Left cardiac atrium (tissue), 4 donors: ENCODE measurements at regions not wholly inside any gene's neighbourhood (a gene's known extent, or its start where the extent isn't known, plus 50 kb on each side); places are given as distances from the start of the nearest gene placed in this dataset.
"Not testable (repeated sequence)": the region's sequence is repeated elsewhere in the genome, so short reads cannot be mapped to it uniquely, and the experiment has no call there.

Experiments
- ATAC-seq, 2 donors: fragments of 200-7000 bp; cut with Tn5 transposase; one replicate each; pipeline ENCODE4 v1.9.1; 2020; ENCODE audit warnings: mild to moderate bottlenecking in 2 of 2, moderate library complexity in 2 of 2
- DNase-seq: peaks from one replicate; pipeline ENCODE4 v3.0.0-alpha.2; 2020
- intact Hi-C, 2 donors: fragments of 100-400 bp; cut with DNase I; formaldehyde crosslinking; loops; one replicate each; pipeline versions ENCODE4 v1.14.1 to v1.15.1; 2022 to 2023
- donor health status: DM: no; HTN: yes; CAD: no.
- donor health status: DM: no; HTN: yes; CAD: no; lungs with severe emphysema.
- donor health status: DM: yes; HTN: yes; CAD: no.
- donor health status: Dilated cardiomyopathy.

- intact Hi-C loops = no loop called here
- DNase-seq = no peak
- no peak for ATAC-seq
These were observed 309.0 kb upstream of the MEIS1 start for GRCh38 chr2:66125951-66126350.

GRCh38 chr2:66122516-66122915 lies 312.4 kb upstream of the MEIS1 start:
- ATAC-seq = no peak
- DNase-seq = no peak
- intact Hi-C loops = no loop called here

- DNase-seq = no peak
- intact Hi-C loops = no loop called here
- no peak for ATAC-seq
These were observed 313.0 kb upstream of the MEIS1 start for GRCh38 chr2:66121946-66122345.

GRCh38 chr2:66113988-66114625 lies 320.8 kb upstream of the MEIS1 start:
- intact Hi-C loops = no loop called here
- DNase-seq = no peak
- no peak for ATAC-seq

GRCh38 chr2:66111706-66112105 lies 323.2 kb upstream of the MEIS1 start:
- DNase-seq (no peak), ATAC-seq (no peak)
- intact Hi-C loops = no loop called here

- ATAC-seq = no peak
These were observed 324.3 kb upstream of the MEIS1 start for GRCh38 chr2:66110608-66111007.

GRCh38 chr2:66110086-66110485 lies 324.8 kb upstream of the MEIS1 start:
- DNase-seq = no peak
- intact Hi-C loops = no loop called here
- ATAC-seq = no peak

More at GRCh38 chr2:66110608-66111007, 324.3 kb upstream of the MEIS1 start:
- no peak for DNase-seq
- intact Hi-C loops = no loop called here

GRCh38 chr2:66109419-66109818 lies 325.5 kb upstream of the MEIS1 start:
- intact Hi-C loops = no loop called here
- DNase-seq (no peak), ATAC-seq (no peak)

GRCh38 chr2:66105066-66105753 lies 329.7 kb upstream of the MEIS1 start:
- peak in 1 of 2 donors; percentile 50 for ATAC-seq

GRCh38 chr2:66103581-66103980 lies 331.3 kb upstream of the MEIS1 start:
- ATAC-seq (no peak), DNase-seq (no peak)
- intact Hi-C loops = no loop called here

More at GRCh38 chr2:66105066-66105753, 329.7 kb upstream of the MEIS1 start:
- DNase-seq = no peak
- intact Hi-C loops = no loop called here

- intact Hi-C loops = no loop called here
- ATAC-seq (no peak), DNase-seq (no peak)
These were observed 333.7 kb upstream of the MEIS1 start for GRCh38 chr2:66101206-66101605.

GRCh38 chr2:66095820-66096345 lies 339.0 kb upstream of the MEIS1 start:
- no peak for ATAC-seq
- intact Hi-C loops = no loop called here

GRCh38 chr2:66094689-66095088 lies 340.2 kb upstream of the MEIS1 start:
- intact Hi-C loops, DNase-seq, ATAC-seq: not testable (repeated sequence)

More at GRCh38 chr2:66095820-66096345, 339.0 kb upstream of the MEIS1 start:
- no peak for DNase-seq

GRCh38 chr2:66093371-66093770 lies 341.6 kb upstream of the MEIS1 start:
- intact Hi-C loops = no loop called here
- DNase-seq (no peak), ATAC-seq (no peak)

- ATAC-seq = no peak
- DNase-seq = no peak
- intact Hi-C loops = no loop called here
These were observed 349.9 kb upstream of the MEIS1 start for GRCh38 chr2:66084948-66085590.

- DNase-seq = no peak
- intact Hi-C loops = no loop called here
- ATAC-seq = no peak
These were observed 352.3 kb upstream of the MEIS1 start for GRCh38 chr2:66082581-66082980.

- intact Hi-C loops = no loop called here
- no peak for DNase-seq
- ATAC-seq = no peak
These were observed 354.8 kb upstream of the MEIS1 start for GRCh38 chr2:66080127-66080526.

- intact Hi-C loops = no loop called here
- ATAC-seq (no peak), DNase-seq (no peak)
These were observed 361.8 kb upstream of the MEIS1 start for GRCh38 chr2:66073172-66073571.

GRCh38 chr2:66070721-66071602 lies 364.0 kb upstream of the MEIS1 start:
- no peak for ATAC-seq
- intact Hi-C loops = no loop called here

More at GRCh38 chr2:66070721-66071602, 364.0 kb upstream of the MEIS1 start:
- no peak for DNase-seq
